ENCODE measurements at regions not wholly inside any gene's neighbourhood (a gene's known extent, or its start where the extent isn't known, plus 50 kb on each side); places are given as distances from the start of the nearest gene placed in this dataset.

DNA sequence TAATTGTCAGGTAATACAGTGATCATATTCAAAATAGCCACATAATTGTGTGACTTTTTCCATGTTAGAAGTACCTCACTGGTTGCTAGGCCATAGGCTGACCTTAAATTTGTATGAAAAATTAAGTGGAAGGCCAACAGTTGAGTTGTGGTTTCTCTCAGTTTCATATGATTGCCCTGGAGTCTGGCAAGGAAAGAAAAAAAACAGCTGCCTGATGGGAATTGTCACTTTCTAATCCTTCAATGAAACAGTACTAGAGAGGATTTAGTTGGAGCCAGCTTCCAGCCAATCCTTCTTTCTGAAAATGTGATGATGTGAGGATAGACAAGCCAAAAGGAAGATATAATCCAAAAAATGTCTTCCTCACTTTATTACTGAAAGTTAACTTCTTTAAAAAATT lies 113.6 kb downstream of the ALX1 start:
- no peak overlapping the region for H3K27ac ChIP-seq (ENCODE audit: low read depth, low read length, poor library complexity, severe bottlenecking)
- no peak for DNase-seq (ENCODE audit: low spot score)
- no peak for TF ChIP-seq EZH2 (IDR thresholded peaks at IDR 0.05; ENCODE audit: borderline replicate concordance, low read depth, low read length, poor library complexity, severe bottlenecking)
- no peak for TF ChIP-seq CTCF (conservative IDR thresholded peaks at IDR 0.05; ENCODE audit: low read depth, low read length)
- no peaks in the 10 kb centered on the region for H3K27me3 ChIP-seq (replicated peaks; ENCODE audit: insufficient read depth, low read depth, low read length, poor library complexity)
- no peak overlapping the region for H3K4me3 ChIP-seq (ENCODE audit: low read depth, low read length, poor library complexity, severe bottlenecking)
- peaks cover 30% of the 10 kb centered on the region for H3K4me1 ChIP-seq (ENCODE audit: insufficient read depth, low read length, poor library complexity, severe bottlenecking)
- BruUV-seq (replicated peaks) = no TSS peak
- ChIA-PET POLR2A (ENCODE audit: low non-redundant PET) (no interaction called here), CTCF (no interaction called here)
- intact Hi-C loops (cut with micrococcal nuclease; ENCODE audit: unreplicated experiment) = no loop called here
- H3K9me3 ChIP-seq (ENCODE audit: low read depth, low read length, poor library complexity, severe bottlenecking) = no peaks in the 10 kb centered on the region
- H3K36me3 ChIP-seq (ENCODE audit: insufficient read depth, low read length, poor library complexity, severe bottlenecking) = no peaks in the 10 kb centered on the region

GRCh38 chr12:85394065-85394464 lies 114.0 kb downstream of the ALX1 start:
- intact Hi-C loops (cut with micrococcal nuclease; ENCODE audit: unreplicated experiment) = no loop called here
- H3K27ac ChIP-seq (ENCODE audit: low read depth, low read length, poor library complexity, severe bottlenecking) = no peak overlapping the region
- ChIA-PET CTCF (no interaction called here), POLR2A (ENCODE audit: low non-redundant PET) (no interaction called here)
- H3K4me1 ChIP-seq (ENCODE audit: insufficient read depth, low read length, poor library complexity, severe bottlenecking) = peaks cover 30% of the 10 kb centered on the region
- BruUV-seq (replicated peaks) = no TSS peak
- TF ChIP-seq CTCF (conservative IDR thresholded peaks at IDR 0.05; ENCODE audit: low read depth, low read length) (no peak), EZH2 (IDR thresholded peaks at IDR 0.05; ENCODE audit: borderline replicate concordance, low read depth, low read length, poor library complexity, severe bottlenecking) (no peak)
- H3K36me3 ChIP-seq (ENCODE audit: insufficient read depth, low read length, poor library complexity, severe bottlenecking) = no peaks in the 10 kb centered on the region
- no peaks in the 10 kb centered on the region for H3K27me3 ChIP-seq (replicated peaks; ENCODE audit: insufficient read depth, low read depth, low read length, poor library complexity)
- no peak overlapping the region for H3K4me3 ChIP-seq (ENCODE audit: low read depth, low read length, poor library complexity, severe bottlenecking)
- DNase-seq (ENCODE audit: low spot score) = peak; percentile 49
- H3K9me3 ChIP-seq (ENCODE audit: low read depth, low read length, poor library complexity, severe bottlenecking) = no peaks in the 10 kb centered on the region

- ChIA-PET CTCF (interaction anchor here (0.6 to 0.7 kb wide), 2 partner anchors 14 to 85 kb away, joined by 3 to 4 read pairs; no protein-coding TSS in a partner anchor), POLR2A (ENCODE audit: low non-redundant PET) (interaction anchor here (0.6 kb wide), 1 partner anchor 15 kb away, joined by 3 read pairs; no protein-coding TSS in a partner anchor)
- H3K9me3 ChIP-seq (ENCODE audit: low read depth, low read length, poor library complexity, severe bottlenecking) = no peaks in the 10 kb centered on the region
- BruUV-seq (replicated peaks) = no TSS peak
- peaks cover 30% of the 10 kb centered on the region for H3K4me1 ChIP-seq (ENCODE audit: insufficient read depth, low read length, poor library complexity, severe bottlenecking)
- H3K4me3 ChIP-seq (ENCODE audit: low read depth, low read length, poor library complexity, severe bottlenecking) = no peak overlapping the region
- DNase-seq (ENCODE audit: low spot score) = peak; percentile 24
- no peaks in the 10 kb centered on the region for H3K36me3 ChIP-seq (ENCODE audit: insufficient read depth, low read length, poor library complexity, severe bottlenecking)
- TF ChIP-seq EZH2 (IDR thresholded peaks at IDR 0.05; ENCODE audit: borderline replicate concordance, low read depth, low read length, poor library complexity, severe bottlenecking) (no peak), CTCF (conservative IDR thresholded peaks at IDR 0.05; ENCODE audit: low read depth, low read length) (peak; percentile 24; the same call in 1 of the 2 replicates)
- no peak overlapping the region for H3K27ac ChIP-seq (ENCODE audit: low read depth, low read length, poor library complexity, severe bottlenecking)
- intact Hi-C loops (cut with micrococcal nuclease; ENCODE audit: unreplicated experiment) = no loop called here
- H3K27me3 ChIP-seq (replicated peaks; ENCODE audit: insufficient read depth, low read depth, low read length, poor library complexity) = no peaks in the 10 kb centered on the region
Observed at GRCh38 chr12:85394809-85395208, 114.8 kb downstream of the ALX1 start.

Data from A673 (cell line).